IMR-90 (cell line): ENCODE measurements at regions not wholly inside any gene's neighbourhood (a gene's known extent, or its start where the extent isn't known, plus 50 kb on each side); places are given as distances from the start of the nearest gene placed in this dataset.

Experiments used
- ATAC-seq: fragments of 200-7000 bp; cut with Tn5 transposase; 2 replicates; pipeline ENCODE4 v1.9.1; 2020; ENCODE audit warnings: low read depth, mild to moderate bottlenecking, moderate library complexity
- BruUV-seq: library from RNA; stranded (reverse); fragments of 400-500 nt; replicated peaks from 2 replicates; lab custom pipeline; 2021; lab: Mats Ljungman, UMichigan
- CTCF ChIA-PET: fragments of 300-600 bp; formaldehyde crosslinking; extraction: SDS; loops from one replicate; lab custom pipeline; 2021; ENCODE audit warnings: antibody characterized with exemption; lab: Yijun Ruan, JAX
- POLR2A ChIA-PET: fragments of 300-600 bp; sonication (Branson Sonifier 250); formaldehyde crosslinking; loops from one replicate; lab custom pipeline; 2022; ENCODE audit warnings: antibody characterized with exemption; ENCODE audit not compliant: unreplicated experiment; lab: Charles Lee
- DNase-seq: peaks from one replicate; pipeline ENCODE4 v3.0.0; 2013
- H2AFZ ChIP-seq: replicated peaks from 2 replicates; pipeline ENCODE3; 2013; ENCODE audit warnings: low read length, mild to moderate bottlenecking; ENCODE audit not compliant: poor library complexity
- H2AK5ac ChIP-seq: 2 replicates; pipeline ENCODE4 v1.6.1; 2013; ENCODE audit warnings: low read depth, low read length, inconsistent platforms
- H2AK9ac ChIP-seq: replicated peaks from 2 replicates; pipeline ENCODE3; 2013; ENCODE audit warnings: mild to moderate bottlenecking, low read depth, low read length, moderate library complexity; ENCODE audit not compliant: poor library complexity
- H2BK120ac ChIP-seq: 2 replicates; pipeline ENCODE4 v1.6.1; 2013; ENCODE audit warnings: low read depth, low read length, inconsistent platforms
- H2BK15ac ChIP-seq: 3 replicates; pipeline ENCODE4 v1.6.1; 2013; ENCODE audit warnings: low read depth, low read length, inconsistent platforms
- H2BK20ac ChIP-seq: 2 replicates; pipeline ENCODE4 v1.6.1; 2013; ENCODE audit warnings: low read depth, mild to moderate bottlenecking, inconsistent platforms, low read length, moderate library complexity
- H2BK5ac ChIP-seq: 2 replicates; pipeline ENCODE4 v1.6.1; 2013; ENCODE audit warnings: mild to moderate bottlenecking, low read depth, low read length, inconsistent platforms; ENCODE audit not compliant: poor library complexity, severe bottlenecking
- H3K14ac ChIP-seq: replicated peaks from 2 replicates; pipeline ENCODE4 v1.6.1; 2013; ENCODE audit warnings: low read depth, low read length, inconsistent platforms
- H3K18ac ChIP-seq: 2 replicates; pipeline ENCODE4 v1.6.1; 2013; ENCODE audit warnings: low read depth, low read length, control low read depth
- H3K23ac ChIP-seq: 2 replicates; pipeline ENCODE4 v1.6.1; 2013; ENCODE audit warnings: low read depth, low read length, inconsistent platforms
- H3K27ac ChIP-seq: 2 replicates; pipeline ENCODE4 v1.5.1; 2013; ENCODE audit warnings: mild to moderate bottlenecking, control low read depth, low read length; ENCODE audit not compliant: insufficient read depth
- H3K27me3 ChIP-seq: 2 replicates; pipeline ENCODE4 v1.6.1; 2013; ENCODE audit warnings: low read length; ENCODE audit not compliant: control insufficient read depth, insufficient read depth
- H3K36me3 ChIP-seq: 2 replicates; pipeline ENCODE4 v1.6.1; 2013; ENCODE audit warnings: low read length, mixed read lengths; ENCODE audit not compliant: control insufficient read depth, insufficient read depth
- H3K4ac ChIP-seq: 2 replicates; pipeline ENCODE4 v1.6.1; 2013; ENCODE audit warnings: low read depth, low read length, inconsistent platforms
- H3K4me1 ChIP-seq: 2 replicates; pipeline ENCODE4 v1.6.1; 2013; ENCODE audit warnings: low read length, mixed read lengths; ENCODE audit not compliant: control insufficient read depth, insufficient read depth
- H3K4me2 ChIP-seq: 2 replicates; pipeline ENCODE4 v1.6.1; 2013; ENCODE audit warnings: low read depth, mild to moderate bottlenecking, control low read depth, low read length, moderate library complexity
- H3K4me3 ChIP-seq: 2 replicates; pipeline ENCODE4 v1.5.1; 2013; ENCODE audit warnings: low read depth, mild to moderate bottlenecking, control low read depth, low read length, moderate library complexity; ENCODE audit not compliant: insufficient read depth
- H3K56ac ChIP-seq: 2 replicates; pipeline ENCODE4 v1.6.1; 2013; ENCODE audit warnings: low read length, inconsistent platforms; ENCODE audit not compliant: insufficient read depth; ENCODE audit errors: extremely low read depth
- H3K79me1 ChIP-seq, 2 experiments: 2 replicates each; pipeline ENCODE4 v1.6.1; 2013; ENCODE audit warnings: low read length in 2 of 2, inconsistent platforms in 1 of 2, low read depth in 1 of 2
- H3K9ac ChIP-seq: 2 replicates; pipeline ENCODE4 v1.6.1; 2013; ENCODE audit warnings: low read depth, low read length, control low read depth
- H3K9me1 ChIP-seq: 2 replicates; pipeline ENCODE4 v1.6.1; 2013; ENCODE audit warnings: low read length, inconsistent platforms; ENCODE audit not compliant: insufficient read depth
- H3K9me3 ChIP-seq: 2 replicates; pipeline ENCODE4 v1.6.1; 2013; ENCODE audit warnings: low read length; ENCODE audit not compliant: control insufficient read depth, insufficient read depth
- H4K20me1 ChIP-seq: 2 replicates; pipeline ENCODE4 v1.6.1; 2013; ENCODE audit warnings: low read length, inconsistent platforms; ENCODE audit not compliant: insufficient read depth
- H4K5ac ChIP-seq: 2 replicates; pipeline ENCODE4 v1.6.1; 2013; ENCODE audit warnings: mild to moderate bottlenecking, low read depth, low read length, control low read depth
- H4K8ac ChIP-seq, 2 experiments: 2 replicates each; pipeline ENCODE4 v1.6.1; 2013; ENCODE audit warnings: low read depth in 2 of 2, low read length in 2 of 2, control low read depth in 1 of 2, inconsistent platforms in 1 of 2
- H4K91ac ChIP-seq: 2 replicates; pipeline ENCODE4 v1.6.1; 2013; ENCODE audit warnings: low read depth, low read length, inconsistent platforms; ENCODE audit not compliant: insufficient read depth
- BHLHE40 ChIP-seq: fragments of 150-350 bp; IDR thresholded peaks from 2 replicates; pipeline ENCODE4 v1.6.1; 2016; ENCODE audit warnings: mild to moderate bottlenecking, low read depth, low read length
- CHD1 ChIP-seq: IDR thresholded peaks from 2 replicates; pipeline ENCODE4 v1.6.1; 2012; ENCODE audit warnings: low read depth, low read length, improper control_type of control experiment
- FOS ChIP-seq: fragments of 150-350 bp; IDR thresholded peaks from 2 replicates; pipeline ENCODE4 v1.6.1; 2016; ENCODE audit warnings: low read depth, low read length
- MAFK ChIP-seq: IDR thresholded peaks from 2 replicates; pipeline ENCODE4 v1.6.1; 2012; ENCODE audit warnings: low read depth, low read length, improper control_type of control experiment
- MAZ ChIP-seq: IDR thresholded peaks from 2 replicates; pipeline ENCODE4 v1.6.1; 2012; ENCODE audit warnings: low read depth, mild to moderate bottlenecking, low read length, improper control_type of control experiment, moderate library complexity, borderline replicate concordance
- POLR2A ChIP-seq: IDR thresholded peaks from 2 replicates; pipeline ENCODE4 v1.6.1; 2012; ENCODE audit warnings: mild to moderate bottlenecking, low read depth, low read length
- RFX5 ChIP-seq: IDR thresholded peaks from 2 replicates; pipeline ENCODE4 v1.8.0; 2012; ENCODE audit warnings: low read depth, mild to moderate bottlenecking, low read length, moderate library complexity
- SMC3 ChIP-seq: fragments of 150-350 bp; IDR thresholded peaks from 2 replicates; pipeline ENCODE4 v1.6.1; 2016; ENCODE audit warnings: low read depth, mild to moderate bottlenecking, antibody characterized with exemption, low read length, moderate library complexity
- WGBS, 2 experiments: methylation state at CpG; one replicate each; pipeline versions ENCODE4 v1.1.5 to v1.1.7; 2013; ENCODE audit warnings: missing lambda C conversion rate in 2 of 2; ENCODE audit not compliant: insufficient read length in 1 of 2; ENCODE audit errors: extremely low coverage in 2 of 2; 5-methylcytosine and 5-hydroxymethylcytosine counted together
- dilution Hi-C: fragments of 300-500 bp; cut with HindIII; formaldehyde crosslinking; loops from one replicate; pipeline ENCODE4 v1.14.3; 2018; ENCODE audit warnings: low sequenced_read_pairs; ENCODE audit not compliant: unreplicated experiment
- in situ Hi-C: fragments of 300-500 bp; cut with MboI; formaldehyde crosslinking; loops from 3 replicates; pipeline ENCODE4 v1.14.3; 2019; ENCODE audit warnings: low sequenced_read_pairs, inconsistent platforms, mixed read lengths
- intact Hi-C: fragments of 100-400 bp; cut with micrococcal nuclease; formaldehyde crosslinking; loops from 2 replicates; pipeline ENCODE4 v1.10.0; 2022
- TF ChIP-seq, protein P1 (sequence below): fragments of 150-350 bp; IDR thresholded peaks from 2 replicates; pipeline ENCODE4 v1.6.1; 2016; ENCODE audit warnings: low read depth, mild to moderate bottlenecking, low read length, moderate library complexity, borderline replicate concordance

DNA sequence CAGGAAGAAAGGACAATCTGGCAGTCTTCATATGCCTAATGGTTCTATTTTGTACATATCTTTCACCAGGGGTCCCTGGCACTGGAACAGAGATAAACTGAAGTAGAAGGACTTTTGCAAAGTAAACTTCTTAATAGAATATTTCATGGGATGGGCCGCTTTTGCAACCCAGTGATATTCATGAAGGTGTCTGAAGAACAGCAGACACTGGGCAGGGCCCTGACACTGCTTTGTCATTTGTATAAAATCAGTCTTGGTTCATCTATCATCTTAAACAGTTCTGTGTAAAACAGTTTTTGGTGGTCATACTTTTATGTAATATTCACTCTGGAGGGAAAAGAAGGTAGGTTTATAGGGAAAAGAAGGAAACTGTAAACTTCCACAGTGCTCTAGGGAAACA lies 66.4 kb downstream of the TMEM200C start:
- H3K4me1 ChIP-seq: no peaks in the 10 kb centered on the region
- H2BK120ac ChIP-seq: no peak overlapping the region
- H3K18ac ChIP-seq: no peak overlapping the region
- H2AFZ ChIP-seq: no peak overlapping the region
- in situ Hi-C loops (no loop called here), dilution Hi-C loops (no loop called here), intact Hi-C loops (no loop called here)
- H3K9ac ChIP-seq: no peak overlapping the region
- no peak overlapping the region for H3K4me2 ChIP-seq
- H3K36me3 ChIP-seq: no peaks in the 10 kb centered on the region
- no peak overlapping the region for H2AK9ac ChIP-seq
- H4K20me1 ChIP-seq: no peaks in the 10 kb centered on the region
- TF ChIP-seq, protein P1, sequence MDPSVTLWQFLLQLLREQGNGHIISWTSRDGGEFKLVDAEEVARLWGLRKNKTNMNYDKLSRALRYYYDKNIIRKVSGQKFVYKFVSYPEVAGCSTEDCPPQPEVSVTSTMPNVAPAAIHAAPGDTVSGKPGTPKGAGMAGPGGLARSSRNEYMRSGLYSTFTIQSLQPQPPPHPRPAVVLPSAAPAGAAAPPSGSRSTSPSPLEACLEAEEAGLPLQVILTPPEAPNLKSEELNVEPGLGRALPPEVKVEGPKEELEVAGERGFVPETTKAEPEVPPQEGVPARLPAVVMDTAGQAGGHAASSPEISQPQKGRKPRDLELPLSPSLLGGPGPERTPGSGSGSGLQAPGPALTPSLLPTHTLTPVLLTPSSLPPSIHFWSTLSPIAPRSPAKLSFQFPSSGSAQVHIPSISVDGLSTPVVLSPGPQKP: no peak
- no peak for TF ChIP-seq MAZ
- TF ChIP-seq CHD1: no peak
- no peak for TF ChIP-seq POLR2A
- TF ChIP-seq FOS: no peak
- TF ChIP-seq SMC3: no peak
- TF ChIP-seq MAFK: no peak
- TF ChIP-seq BHLHE40: no peak
- TF ChIP-seq RFX5: no peak
- H3K9me3 ChIP-seq: no peaks in the 10 kb centered on the region
- H2BK20ac ChIP-seq: no peak overlapping the region
- no peak overlapping the region for H2BK5ac ChIP-seq
- H3K27ac ChIP-seq: no peak overlapping the region
- no peak overlapping the region for H2BK15ac ChIP-seq
- H3K79me1 ChIP-seq: no peaks in the 10 kb centered on the region
- no peak overlapping the region for H2AK5ac ChIP-seq
- ChIA-PET POLR2A (no interaction called here), CTCF (no interaction called here)
- H4K8ac ChIP-seq: no peak overlapping the region
- no peak overlapping the region for H3K4ac ChIP-seq
- DNase-seq (no peak), ATAC-seq (no peak)
- no CpG with 5 or more reads among the region's 1 CpG for WGBS, 2 experiments
- no peak overlapping the region for H3K56ac ChIP-seq
- no peak overlapping the region for H4K5ac ChIP-seq
- no peak overlapping the region for H3K23ac ChIP-seq
- H3K27me3 ChIP-seq: no peaks in the 10 kb centered on the region
- H3K9me1 ChIP-seq: no peaks in the 10 kb centered on the region
- H4K91ac ChIP-seq: no peak overlapping the region
- no peak overlapping the region for H3K14ac ChIP-seq
- no TSS peak for BruUV-seq
- no peak overlapping the region for H3K4me3 ChIP-seq
